ENCODE measurements at regions not wholly inside any gene's neighbourhood (a gene's known extent, or its start where the extent isn't known, plus 50 kb on each side); places are given as distances from the start of the nearest gene placed in this dataset.
"Not testable (repeated sequence)": the region's sequence is repeated elsewhere in the genome, so short reads cannot be mapped to it uniquely, and the experiment has no call there.

- no peak for DNase-seq (ENCODE audit: low spot score)
- TF ChIP-seq, protein P1, sequence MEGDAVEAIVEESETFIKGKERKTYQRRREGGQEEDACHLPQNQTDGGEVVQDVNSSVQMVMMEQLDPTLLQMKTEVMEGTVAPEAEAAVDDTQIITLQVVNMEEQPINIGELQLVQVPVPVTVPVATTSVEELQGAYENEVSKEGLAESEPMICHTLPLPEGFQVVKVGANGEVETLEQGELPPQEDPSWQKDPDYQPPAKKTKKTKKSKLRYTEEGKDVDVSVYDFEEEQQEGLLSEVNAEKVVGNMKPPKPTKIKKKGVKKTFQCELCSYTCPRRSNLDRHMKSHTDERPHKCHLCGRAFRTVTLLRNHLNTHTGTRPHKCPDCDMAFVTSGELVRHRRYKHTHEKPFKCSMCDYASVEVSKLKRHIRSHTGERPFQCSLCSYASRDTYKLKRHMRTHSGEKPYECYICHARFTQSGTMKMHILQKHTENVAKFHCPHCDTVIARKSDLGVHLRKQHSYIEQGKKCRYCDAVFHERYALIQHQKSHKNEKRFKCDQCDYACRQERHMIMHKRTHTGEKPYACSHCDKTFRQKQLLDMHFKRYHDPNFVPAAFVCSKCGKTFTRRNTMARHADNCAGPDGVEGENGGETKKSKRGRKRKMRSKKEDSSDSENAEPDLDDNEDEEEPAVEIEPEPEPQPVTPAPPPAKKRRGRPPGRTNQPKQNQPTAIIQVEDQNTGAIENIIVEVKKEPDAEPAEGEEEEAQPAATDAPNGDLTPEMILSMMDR (IDR thresholded peaks at IDR 0.05) = no peak
- no peak for ATAC-seq (ENCODE audit: low FRiP score)
These were observed 73.7 kb upstream of the SLC22A23 start for GRCh38 chr6:3530515-3530914.

DNA sequence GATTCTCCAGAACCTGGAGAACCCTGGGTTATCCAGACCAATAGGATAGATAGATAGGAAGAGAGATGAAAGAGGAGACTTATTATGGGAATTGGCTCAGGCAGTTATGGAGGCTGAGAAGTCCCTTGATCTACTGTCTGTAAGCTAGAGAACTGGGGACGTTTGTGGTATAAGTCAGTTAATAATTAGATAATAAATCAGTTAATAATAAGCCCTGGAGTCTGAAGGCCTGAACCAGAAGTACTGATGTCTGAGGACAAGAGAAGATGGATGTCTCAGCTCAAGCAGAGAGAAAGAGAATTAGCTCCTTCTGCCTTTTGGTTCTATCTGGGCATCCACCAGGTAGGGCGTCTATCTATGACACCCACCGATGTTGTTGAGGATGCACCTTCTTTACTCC is 72.9 kb upstream of the SLC22A23 start:
- no peak for ATAC-seq (ENCODE audit: low FRiP score)
- DNase-seq (ENCODE audit: low spot score) = no peak
- TF ChIP-seq, protein P1 (IDR thresholded peaks at IDR 0.05) = no peak

DNA sequence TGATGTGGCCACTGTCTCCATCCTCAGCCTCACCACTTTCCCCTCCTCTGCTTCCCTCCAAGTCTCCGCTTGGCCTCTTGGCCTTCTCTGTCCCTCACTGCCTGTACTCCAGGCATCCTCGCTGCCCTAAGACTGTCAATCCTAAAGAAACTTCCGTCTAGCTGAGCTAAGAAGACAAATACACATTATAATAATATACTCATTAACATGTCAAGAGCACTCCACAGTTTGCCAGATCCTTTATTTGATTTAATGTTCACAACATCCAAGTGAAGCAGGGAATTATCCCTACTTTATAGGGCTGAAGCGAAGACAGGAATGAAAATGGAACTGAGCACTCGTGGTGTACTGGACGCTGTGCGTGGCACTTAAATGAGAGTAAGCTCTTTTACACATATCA is 72.4 kb upstream of the SLC22A23 start:
- no peak for ATAC-seq (ENCODE audit: low FRiP score)
- no peak for DNase-seq (ENCODE audit: low spot score)
- TF ChIP-seq, protein P1 (IDR thresholded peaks at IDR 0.05) = no peak

GRCh38 chr6:3528081-3528671 is 71.3 kb upstream of the SLC22A23 start:
- not testable (repeated sequence) for ATAC-seq (ENCODE audit: low FRiP score); DNase-seq (ENCODE audit: low spot score)

- peak; percentile 16 for ATAC-seq (ENCODE audit: low FRiP score)
- no peak for DNase-seq (ENCODE audit: low spot score)
- TF ChIP-seq, protein P1 (IDR thresholded peaks at IDR 0.05) = no peak
These were observed 70.8 kb upstream of the SLC22A23 start for GRCh38 chr6:3527651-3527977.

DNA sequence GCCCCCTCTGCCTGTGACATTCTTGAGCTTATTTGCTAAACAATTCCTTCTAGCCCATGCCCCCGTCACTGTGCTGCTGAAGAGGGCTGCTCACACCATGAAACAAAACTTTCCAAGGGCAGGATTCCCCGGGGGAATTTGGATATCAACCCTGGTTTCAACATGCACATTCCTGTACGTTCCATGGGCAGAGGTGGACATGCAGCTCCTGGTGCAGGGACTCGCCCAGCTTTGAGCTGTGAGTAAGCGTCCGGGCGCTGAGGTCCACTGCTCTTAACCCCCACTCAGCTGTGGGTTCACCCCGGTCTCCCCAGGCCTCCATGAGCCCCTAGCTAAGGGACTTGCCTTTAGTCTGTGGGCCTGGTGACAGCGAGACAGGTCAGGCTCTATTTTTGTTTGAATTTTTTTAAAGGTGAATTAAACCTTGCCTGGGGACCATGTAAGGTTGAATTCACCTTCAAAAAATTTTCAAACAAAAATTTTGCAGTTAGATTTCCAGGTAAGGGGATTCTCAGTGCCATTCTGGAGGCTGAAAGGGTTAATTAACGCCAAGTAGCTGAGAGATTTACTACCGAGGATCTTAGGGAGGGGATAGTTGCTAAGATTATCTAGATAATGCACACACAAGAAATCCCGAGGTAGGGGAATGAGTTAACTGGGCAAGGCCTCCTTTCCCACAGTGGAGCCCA is 70.3 kb upstream of the SLC22A23 start:
- ATAC-seq (ENCODE audit: low FRiP score) = peak; percentile 78

DNA sequence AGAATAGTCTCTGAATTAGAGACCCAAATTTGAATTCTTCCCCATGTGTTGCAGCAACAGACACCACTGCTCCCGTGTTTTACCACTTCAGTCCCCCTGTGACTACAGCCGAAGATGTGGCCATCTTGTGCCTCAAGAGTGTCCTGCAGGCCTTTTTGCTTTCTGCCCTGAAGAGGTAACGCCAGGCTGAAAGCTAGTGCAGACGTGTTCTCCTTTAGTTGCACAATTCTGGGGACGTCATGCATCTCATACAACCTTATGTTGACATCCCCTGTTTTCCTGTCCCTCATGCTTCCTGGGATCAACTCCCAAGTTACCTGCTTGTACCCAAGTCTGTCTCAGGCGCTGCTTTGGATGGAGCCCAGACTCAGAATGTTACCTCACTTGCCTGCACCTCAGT is 69.1 kb upstream of the SLC22A23 start:
- TF ChIP-seq, protein P1 (IDR thresholded peaks at IDR 0.05) = no peak
- DNase-seq (ENCODE audit: low spot score) (no peak), ATAC-seq (ENCODE audit: low FRiP score) (no peak)

More for the DNA sequence above, 70.3 kb upstream of the SLC22A23 start:
- DNase-seq (ENCODE audit: low spot score) = no peak
- TF ChIP-seq, protein P1 (IDR thresholded peaks at IDR 0.05) = no peak
